ENCODE measurements at regions not wholly inside any gene's neighbourhood (a gene's known extent, or its start where the extent isn't known, plus 50 kb on each side); places are given as distances from the start of the nearest gene placed in this dataset.

DNA sequence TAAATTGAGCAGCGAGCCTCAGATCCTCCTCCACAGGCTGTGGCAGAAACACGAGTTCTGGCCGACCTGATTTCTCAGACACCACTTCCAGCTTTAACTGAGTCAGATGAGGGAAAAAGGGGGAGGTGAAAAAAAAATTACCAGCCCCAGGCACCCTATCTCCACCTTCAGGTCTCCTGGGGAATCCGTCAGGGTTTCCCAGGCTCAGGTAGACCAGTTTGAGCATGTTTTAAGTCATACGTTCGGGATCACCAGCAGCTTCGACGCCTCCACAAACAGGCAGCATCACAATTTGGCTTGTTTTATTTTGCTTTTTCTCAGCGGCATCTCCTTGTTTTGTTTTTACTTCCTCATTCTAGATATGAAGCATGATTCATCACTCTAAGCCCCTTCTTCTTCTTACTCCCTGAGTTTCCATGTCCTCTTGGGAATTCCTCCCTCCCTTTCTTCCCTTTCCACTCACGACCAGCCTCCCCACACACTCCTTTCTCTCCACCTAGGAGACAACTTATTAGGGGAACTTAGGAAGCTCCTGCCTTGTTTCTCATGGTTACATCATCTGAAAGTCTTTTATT, 190.1 kb downstream of the ZNF621 start:
- Histone ChIP-seq H3K4me1 (ENCODE audit: control insufficient read depth, insufficient read depth, low read length) (no peaks in the 10 kb centered on the region), H3K27ac (ENCODE audit: low read depth, low read length) (no peak overlapping the region), H3K27me3 (ENCODE audit: control insufficient read depth, insufficient read depth, low read length) (no peaks in the 10 kb centered on the region), H3K4me3 (ENCODE audit: low read length) (no peak overlapping the region), H3K36me3 (ENCODE audit: control insufficient read depth, insufficient read depth, low read length) (no peaks in the 10 kb centered on the region), H3K9ac (ENCODE audit: low read length) (no peak overlapping the region)

DNA sequence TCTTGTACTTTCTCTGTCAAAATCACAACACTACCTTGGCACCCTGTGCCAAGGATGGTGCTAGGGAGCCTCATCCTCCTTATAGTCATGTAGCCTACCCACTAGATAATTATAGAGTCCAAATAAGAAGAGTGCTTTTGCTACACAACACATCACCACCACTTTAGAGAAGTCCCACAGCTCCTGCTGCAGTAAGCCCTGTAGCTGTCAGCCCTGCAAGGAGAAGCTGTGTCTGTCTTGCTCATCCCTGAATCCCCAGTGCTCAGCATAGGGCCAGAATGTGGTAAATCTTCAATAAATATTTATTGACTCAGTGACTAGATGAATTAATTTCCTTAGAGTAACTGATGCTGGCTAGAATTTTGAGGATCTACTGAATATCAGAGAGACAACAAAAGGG, 190.8 kb downstream of the ZNF621 start:
- no peak overlapping the region for H3K4me3 ChIP-seq (ENCODE audit: low read length)
- H3K27me3 ChIP-seq (ENCODE audit: control insufficient read depth, insufficient read depth, low read length): no peaks in the 10 kb centered on the region
- H3K4me1 ChIP-seq (ENCODE audit: control insufficient read depth, insufficient read depth, low read length): no peaks in the 10 kb centered on the region
- H3K9ac ChIP-seq (ENCODE audit: low read length): no peak overlapping the region
- no peaks in the 10 kb centered on the region for H3K36me3 ChIP-seq (ENCODE audit: control insufficient read depth, insufficient read depth, low read length)
- H3K27ac ChIP-seq (ENCODE audit: low read depth, low read length): no peak overlapping the region

DNA sequence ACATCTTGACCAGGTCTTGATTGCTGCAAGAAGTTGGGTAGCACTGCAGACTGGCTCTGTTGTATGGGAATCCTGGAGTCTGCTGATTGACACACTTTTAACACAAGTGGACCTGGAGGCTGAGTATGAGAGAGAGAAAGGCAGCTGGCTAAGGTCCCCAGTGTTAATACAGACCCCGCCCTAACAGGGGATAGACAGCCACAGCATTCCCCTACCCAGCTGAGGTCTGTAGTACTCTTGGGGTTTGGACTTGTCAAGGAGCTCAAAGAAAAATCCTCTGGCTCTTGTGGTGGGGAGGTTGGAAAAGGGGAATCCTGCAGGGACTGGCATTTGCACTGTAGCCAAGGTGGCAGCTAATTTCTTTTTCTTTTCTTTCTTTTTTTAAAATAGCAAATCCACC, 192.7 kb downstream of the ZNF621 start:
- Histone ChIP-seq H3K9ac (ENCODE audit: low read length) (no peak overlapping the region), H3K27me3 (ENCODE audit: control insufficient read depth, insufficient read depth, low read length) (no peaks in the 10 kb centered on the region), H3K36me3 (ENCODE audit: control insufficient read depth, insufficient read depth, low read length) (no peaks in the 10 kb centered on the region), H3K4me3 (ENCODE audit: low read length) (no peak overlapping the region), H3K4me1 (ENCODE audit: control insufficient read depth, insufficient read depth, low read length) (no peaks in the 10 kb centered on the region), H3K27ac (ENCODE audit: low read depth, low read length) (no peak overlapping the region)

DNA sequence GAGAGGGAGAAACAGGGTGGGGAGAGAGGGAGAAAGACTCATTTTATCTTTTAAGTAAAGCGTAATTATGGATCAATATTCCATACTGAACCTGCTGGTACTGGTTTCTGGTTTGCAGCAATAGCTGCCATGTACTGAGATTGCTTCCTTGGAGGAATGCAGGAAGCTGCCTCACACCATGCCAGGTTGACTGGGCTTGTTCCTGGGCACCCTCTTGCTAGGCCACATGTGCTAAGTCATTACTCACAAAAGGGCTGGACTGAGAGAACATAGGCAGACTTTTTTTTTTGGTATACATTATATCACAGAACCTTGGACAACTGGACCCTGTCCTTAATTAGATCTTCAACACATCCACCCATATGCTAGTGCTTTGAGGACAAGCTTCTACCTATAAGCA, 193.4 kb downstream of the ZNF621 start:
- Histone ChIP-seq H3K36me3 (ENCODE audit: control insufficient read depth, insufficient read depth, low read length) (no peaks in the 10 kb centered on the region), H3K4me3 (ENCODE audit: low read length) (no peak overlapping the region), H3K27me3 (ENCODE audit: control insufficient read depth, insufficient read depth, low read length) (no peaks in the 10 kb centered on the region), H3K9ac (ENCODE audit: low read length) (no peak overlapping the region), H3K4me1 (ENCODE audit: control insufficient read depth, insufficient read depth, low read length) (no peaks in the 10 kb centered on the region), H3K27ac (ENCODE audit: low read depth, low read length) (no peak overlapping the region)

DNA sequence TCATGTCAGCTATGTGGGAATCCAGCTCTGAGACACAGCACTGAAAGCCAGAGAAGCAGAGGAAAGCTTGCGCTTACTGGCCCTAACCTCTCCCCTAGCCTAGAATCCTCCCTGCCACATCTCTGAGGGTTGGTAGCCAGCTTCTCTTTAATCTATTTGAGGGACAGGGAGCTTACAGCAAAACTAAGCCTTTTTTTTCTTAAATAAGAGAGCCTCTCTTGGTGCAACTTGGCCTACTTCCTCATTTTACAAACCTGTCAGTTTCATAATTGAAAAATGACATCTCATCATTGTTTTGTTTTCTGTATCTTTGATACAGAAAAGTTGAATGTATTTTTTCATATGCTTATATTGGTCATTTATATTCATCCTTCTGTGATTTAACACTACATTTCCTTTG, 193.9 kb downstream of the ZNF621 start:
- no peak overlapping the region for H3K27ac ChIP-seq (ENCODE audit: low read depth, low read length)
- H3K4me3 ChIP-seq (ENCODE audit: low read length): no peak overlapping the region

DNA sequence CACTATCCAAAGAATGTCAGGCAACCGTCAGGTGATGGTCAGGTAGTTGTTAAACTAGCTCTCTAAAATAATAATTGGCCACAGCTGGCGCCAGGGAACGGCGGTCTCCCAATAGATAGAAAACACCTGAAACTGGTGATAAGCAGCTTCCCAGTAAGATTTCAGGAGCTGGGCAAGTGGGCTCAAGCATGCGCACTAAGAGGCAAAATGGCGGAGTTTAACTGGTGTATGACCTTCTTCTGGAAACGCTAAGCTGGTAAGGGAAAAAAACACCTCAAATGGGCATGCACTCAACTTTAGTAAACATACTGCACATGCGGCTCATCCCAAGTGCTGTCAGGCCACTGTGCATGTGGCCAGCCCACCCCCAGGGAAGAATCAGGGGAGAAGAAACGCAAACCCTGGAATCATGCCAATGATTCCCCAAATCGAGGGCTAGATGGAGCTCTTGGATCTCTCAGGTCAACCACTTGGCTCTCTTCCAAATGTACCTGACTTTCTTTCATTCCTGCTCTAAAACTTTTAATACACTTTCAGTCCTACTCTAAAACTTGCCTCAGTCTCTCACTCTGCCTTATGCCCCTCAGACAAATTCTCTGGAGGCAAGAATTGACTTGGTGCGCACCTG, 195.0 kb downstream of the ZNF621 start:
- Histone ChIP-seq H3K36me3 (ENCODE audit: control insufficient read depth, insufficient read depth, low read length) (no peaks in the 10 kb centered on the region), H3K27me3 (ENCODE audit: control insufficient read depth, insufficient read depth, low read length) (no peaks in the 10 kb centered on the region), H3K4me3 (ENCODE audit: low read length) (no peak overlapping the region), H3K9ac (ENCODE audit: low read length) (no peak overlapping the region), H3K27ac (ENCODE audit: low read depth, low read length) (no peak overlapping the region), H3K4me1 (ENCODE audit: control insufficient read depth, insufficient read depth, low read length) (no peaks in the 10 kb centered on the region)

More for the DNA sequence above, 193.9 kb downstream of the ZNF621 start:
- H3K27me3 ChIP-seq (ENCODE audit: control insufficient read depth, insufficient read depth, low read length): no peaks in the 10 kb centered on the region
- no peaks in the 10 kb centered on the region for H3K4me1 ChIP-seq (ENCODE audit: control insufficient read depth, insufficient read depth, low read length)
- H3K9ac ChIP-seq (ENCODE audit: low read length): no peak overlapping the region
- H3K36me3 ChIP-seq (ENCODE audit: control insufficient read depth, insufficient read depth, low read length): no peaks in the 10 kb centered on the region

DNA sequence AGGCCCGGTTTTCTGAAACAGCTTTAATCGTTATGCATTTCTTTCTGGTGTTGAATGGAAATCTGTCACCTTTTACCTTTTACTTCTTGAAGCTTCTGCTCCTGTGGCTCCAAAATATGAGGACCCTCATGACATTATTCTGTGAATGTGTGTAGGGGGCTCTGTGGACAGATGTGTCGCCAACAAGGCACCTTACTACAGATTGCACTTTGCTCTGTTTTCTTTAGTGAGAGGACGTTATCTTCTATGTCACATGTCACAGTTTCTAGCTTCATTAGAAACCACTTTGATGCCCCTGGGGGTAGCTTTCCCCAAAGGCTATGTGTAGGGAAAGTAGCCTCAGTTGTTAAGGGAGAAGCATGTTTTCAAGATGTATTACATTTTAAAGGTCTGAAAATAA, 195.6 kb downstream of the ZNF621 start:
- H3K4me1 ChIP-seq (ENCODE audit: control insufficient read depth, insufficient read depth, low read length): no peaks in the 10 kb centered on the region
- no peak overlapping the region for H3K27ac ChIP-seq (ENCODE audit: low read depth, low read length)
- H3K36me3 ChIP-seq (ENCODE audit: control insufficient read depth, insufficient read depth, low read length): no peaks in the 10 kb centered on the region
- H3K9ac ChIP-seq (ENCODE audit: low read length): no peak overlapping the region
- no peak overlapping the region for H3K4me3 ChIP-seq (ENCODE audit: low read length)
- H3K27me3 ChIP-seq (ENCODE audit: control insufficient read depth, insufficient read depth, low read length): no peaks in the 10 kb centered on the region

DNA sequence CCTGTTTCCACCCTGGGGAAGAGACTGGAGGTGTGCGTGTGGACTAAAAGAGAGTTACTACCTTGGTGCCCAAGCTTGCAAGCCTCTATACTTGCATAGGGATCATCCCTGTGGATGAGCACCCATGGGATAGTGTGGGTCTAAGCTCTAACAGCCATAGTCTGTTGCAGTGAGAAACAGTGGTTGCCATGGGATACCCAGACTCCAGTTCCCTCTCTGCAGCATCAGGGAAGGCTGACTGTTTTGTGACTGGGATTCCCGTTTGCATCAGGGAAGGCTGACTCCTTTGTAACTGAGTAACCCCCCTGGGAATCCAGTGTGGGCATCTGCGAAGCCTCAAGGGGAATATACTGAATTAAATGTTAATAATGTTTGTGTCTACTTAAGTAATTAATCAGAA, 196.1 kb downstream of the ZNF621 start:
- Histone ChIP-seq H3K9ac (ENCODE audit: low read length) (no peak overlapping the region), H3K36me3 (ENCODE audit: control insufficient read depth, insufficient read depth, low read length) (no peaks in the 10 kb centered on the region), H3K27me3 (ENCODE audit: control insufficient read depth, insufficient read depth, low read length) (no peaks in the 10 kb centered on the region), H3K4me3 (ENCODE audit: low read length) (no peak overlapping the region), H3K4me1 (ENCODE audit: control insufficient read depth, insufficient read depth, low read length) (no peaks in the 10 kb centered on the region), H3K27ac (ENCODE audit: low read depth, low read length) (no peak overlapping the region)

DNA sequence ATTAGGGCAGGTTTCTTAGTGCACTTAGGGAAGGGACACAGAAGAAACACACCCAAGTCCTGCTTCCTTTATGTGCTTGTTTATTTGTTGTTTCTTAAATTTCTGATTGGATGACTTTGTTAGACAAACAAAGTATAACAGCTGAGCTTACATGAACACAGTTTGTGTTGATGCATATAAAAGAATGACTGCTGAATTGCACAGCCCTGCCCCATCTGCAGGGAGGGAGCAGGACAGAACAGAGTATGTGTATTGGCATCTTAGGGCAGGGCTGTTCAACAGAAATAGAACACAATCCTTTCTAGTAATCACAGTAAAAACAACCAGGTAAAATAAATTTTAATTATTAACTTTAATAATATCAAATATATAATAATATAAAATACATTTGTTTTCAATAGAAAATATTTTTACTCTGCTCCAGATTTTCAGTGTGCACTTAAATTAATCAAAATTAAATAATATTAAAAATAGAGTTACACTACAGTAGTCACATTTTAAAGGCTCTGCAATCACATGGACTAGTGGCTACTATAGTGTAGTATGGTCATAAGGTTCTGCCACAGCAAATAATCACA, 198.4 kb downstream of the ZNF621 start:
- H3K4me3 ChIP-seq (ENCODE audit: low read length): no peak overlapping the region

DNA sequence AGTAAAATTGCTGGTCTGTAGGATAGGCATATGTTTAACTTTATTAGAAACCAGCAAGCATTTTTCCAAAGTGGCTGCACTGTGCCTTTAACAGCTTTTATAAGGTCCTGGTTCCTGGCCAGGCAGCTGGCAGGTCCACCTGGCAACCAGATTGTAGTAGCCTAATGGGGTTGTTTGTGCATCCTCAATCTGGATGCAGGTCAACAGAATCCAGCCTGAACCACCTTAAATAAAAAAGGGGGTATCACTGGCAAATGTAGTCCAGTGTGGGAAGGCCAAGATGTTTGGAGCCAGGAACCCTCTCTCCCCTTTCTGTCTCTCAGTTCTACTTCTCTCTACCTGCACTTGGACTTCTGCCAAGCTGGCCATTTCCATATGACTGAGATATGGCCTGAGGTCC, 200.3 kb downstream of the ZNF621 start:
- Histone ChIP-seq H3K9ac (ENCODE audit: low read length) (no peak overlapping the region), H3K27me3 (ENCODE audit: control insufficient read depth, insufficient read depth, low read length) (no peaks in the 10 kb centered on the region), H3K4me1 (ENCODE audit: control insufficient read depth, insufficient read depth, low read length) (no peaks in the 10 kb centered on the region), H3K36me3 (ENCODE audit: control insufficient read depth, insufficient read depth, low read length) (no peaks in the 10 kb centered on the region), H3K27ac (ENCODE audit: low read depth, low read length) (no peak overlapping the region), H3K4me3 (ENCODE audit: low read length) (no peak overlapping the region)

More for the DNA sequence above, 198.4 kb downstream of the ZNF621 start:
- Histone ChIP-seq H3K4me1 (ENCODE audit: control insufficient read depth, insufficient read depth, low read length) (no peaks in the 10 kb centered on the region), H3K9ac (ENCODE audit: low read length) (no peak overlapping the region), H3K27me3 (ENCODE audit: control insufficient read depth, insufficient read depth, low read length) (no peaks in the 10 kb centered on the region), H3K27ac (ENCODE audit: low read depth, low read length) (no peak overlapping the region), H3K36me3 (ENCODE audit: control insufficient read depth, insufficient read depth, low read length) (no peaks in the 10 kb centered on the region)

DNA sequence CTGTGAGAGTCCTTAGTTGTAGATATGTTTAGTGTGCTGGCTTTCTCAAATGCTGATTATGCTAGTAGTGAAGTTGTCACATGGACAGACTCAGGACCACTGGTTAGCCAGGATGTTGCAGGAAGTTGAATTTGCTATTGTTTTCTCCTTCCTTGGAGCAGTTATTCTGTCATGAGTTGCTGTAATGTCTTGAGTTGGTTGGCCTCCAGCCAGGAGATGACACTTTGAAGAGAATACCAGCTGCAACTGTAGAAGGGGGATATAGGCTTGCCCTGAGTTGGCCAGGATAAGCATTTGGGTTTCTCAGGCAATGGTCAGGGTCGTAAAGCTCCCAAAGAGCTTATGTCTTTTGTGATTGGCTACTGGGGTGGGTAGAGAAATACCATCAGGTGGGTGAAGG, 206.7 kb downstream of the ZNF621 start:
- no peaks in the 10 kb centered on the region for H3K27me3 ChIP-seq (ENCODE audit: control insufficient read depth, insufficient read depth, low read length)
- no peak overlapping the region for H3K4me3 ChIP-seq (ENCODE audit: low read length)
- H3K4me1 ChIP-seq (ENCODE audit: control insufficient read depth, insufficient read depth, low read length): no peaks in the 10 kb centered on the region
- no peak overlapping the region for H3K9ac ChIP-seq (ENCODE audit: low read length)
- H3K27ac ChIP-seq (ENCODE audit: low read depth, low read length): no peak overlapping the region
- no peaks in the 10 kb centered on the region for H3K36me3 ChIP-seq (ENCODE audit: control insufficient read depth, insufficient read depth, low read length)

DNA sequence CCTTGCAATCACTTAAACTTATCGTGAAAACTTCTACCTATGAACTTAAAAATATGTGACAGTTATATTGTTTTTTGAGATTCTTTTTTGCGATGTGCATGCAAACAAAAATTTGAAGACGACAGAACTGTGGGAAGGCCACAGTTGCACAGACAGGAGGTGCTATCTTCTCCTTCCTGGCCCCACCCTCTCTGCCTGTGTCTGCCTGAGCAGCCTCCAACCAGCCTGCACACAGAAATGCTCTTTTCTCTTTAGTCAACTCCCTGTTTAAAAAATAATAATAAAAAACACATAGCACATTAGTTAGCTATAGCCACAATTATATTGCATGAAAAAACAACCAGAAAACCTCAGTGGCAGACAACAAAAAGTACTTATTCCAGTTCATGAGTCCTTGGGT, 212.2 kb downstream of the ZNF621 start:
- H3K4me1 ChIP-seq (ENCODE audit: control insufficient read depth, insufficient read depth, low read length): no peaks in the 10 kb centered on the region
- H3K36me3 ChIP-seq (ENCODE audit: control insufficient read depth, insufficient read depth, low read length): no peaks in the 10 kb centered on the region
- no peak overlapping the region for H3K4me3 ChIP-seq (ENCODE audit: low read length)
- H3K27ac ChIP-seq (ENCODE audit: low read depth, low read length): no peak overlapping the region
- H3K9ac ChIP-seq (ENCODE audit: low read length): no peak overlapping the region
- H3K27me3 ChIP-seq (ENCODE audit: control insufficient read depth, insufficient read depth, low read length): no peaks in the 10 kb centered on the region

DNA sequence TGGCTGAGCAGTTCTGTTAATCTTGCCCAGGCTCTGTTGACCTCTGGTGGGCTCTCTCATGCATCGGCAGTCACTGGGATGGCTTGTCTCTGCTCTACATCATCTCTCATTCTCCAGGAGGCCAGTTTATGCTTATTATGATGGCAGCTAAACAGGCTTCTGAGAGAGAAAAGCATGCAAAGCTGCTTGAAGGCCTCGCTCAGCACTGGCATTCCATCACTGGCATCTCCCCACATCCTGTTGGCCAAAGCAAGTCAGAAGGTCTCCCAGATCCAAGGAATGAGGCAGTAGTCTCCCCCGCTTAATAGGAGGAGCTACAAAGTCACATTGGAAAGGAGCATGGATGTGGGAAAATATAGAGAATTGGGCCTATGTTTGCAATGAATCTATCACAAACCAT, 212.6 kb downstream of the ZNF621 start:
- H3K4me3 ChIP-seq (ENCODE audit: low read length): no peak overlapping the region
- H3K36me3 ChIP-seq (ENCODE audit: control insufficient read depth, insufficient read depth, low read length): no peaks in the 10 kb centered on the region
- H3K9ac ChIP-seq (ENCODE audit: low read length): no peak overlapping the region

More for the DNA sequence above, 212.6 kb downstream of the ZNF621 start:
- Histone ChIP-seq H3K4me1 (ENCODE audit: control insufficient read depth, insufficient read depth, low read length) (no peaks in the 10 kb centered on the region), H3K27ac (ENCODE audit: low read depth, low read length) (no peak overlapping the region), H3K27me3 (ENCODE audit: control insufficient read depth, insufficient read depth, low read length) (no peaks in the 10 kb centered on the region)
